AG09319 (cell line): ENCODE measurements at regions not wholly inside any gene's neighbourhood (a gene's known extent, or its start where the extent isn't known, plus 50 kb on each side); places are given as distances from the start of the nearest gene placed in this dataset.

Source experiments
- DNase-seq: peaks from one replicate; pipeline ENCODE4 v3.0.0-alpha.2; 2010; ENCODE audit warnings: low read depth; ENCODE audit errors: extremely low read depth
- CTCF ChIP-seq: IDR thresholded peaks from 2 replicates; pipeline ENCODE4 v1.5.1; 2011; ENCODE audit warnings: low read depth, mild to moderate bottlenecking, inconsistent platforms, low read length, moderate library complexity

GRCh38 chr4:17322514-17322913, 189.4 kb downstream of the QDPR start:
- no peak for DNase-seq
- TF ChIP-seq CTCF = no peak

GRCh38 chr4:17320046-17320445, 191.8 kb downstream of the QDPR start:
- no peak for TF ChIP-seq CTCF
- DNase-seq = no peak

GRCh38 chr4:17317526-17317925, 194.4 kb downstream of the QDPR start:
- DNase-seq = no peak

GRCh38 chr4:17316566-17316965, 195.3 kb downstream of the QDPR start:
- no peak for TF ChIP-seq CTCF
- DNase-seq = no peak

More at GRCh38 chr4:17317526-17317925, 194.4 kb downstream of the QDPR start:
- TF ChIP-seq CTCF = no peak

- no peak for TF ChIP-seq CTCF
- DNase-seq = no peak
These were observed 196.4 kb downstream of the QDPR start for GRCh38 chr4:17315459-17315858.

- TF ChIP-seq CTCF = no peak
These were observed 198.7 kb downstream of the QDPR start for GRCh38 chr4:17313194-17313593.

GRCh38 chr4:17310269-17310652, 201.6 kb downstream of the QDPR start:
- no peak for DNase-seq
- TF ChIP-seq CTCF = no peak

More at GRCh38 chr4:17313194-17313593, 198.7 kb downstream of the QDPR start:
- no peak for DNase-seq
